ENCODE measurements at regions not wholly inside any gene's neighbourhood (a gene's known extent, or its start where the extent isn't known, plus 50 kb on each side); places are given as distances from the start of the nearest gene placed in this dataset.

DNA sequence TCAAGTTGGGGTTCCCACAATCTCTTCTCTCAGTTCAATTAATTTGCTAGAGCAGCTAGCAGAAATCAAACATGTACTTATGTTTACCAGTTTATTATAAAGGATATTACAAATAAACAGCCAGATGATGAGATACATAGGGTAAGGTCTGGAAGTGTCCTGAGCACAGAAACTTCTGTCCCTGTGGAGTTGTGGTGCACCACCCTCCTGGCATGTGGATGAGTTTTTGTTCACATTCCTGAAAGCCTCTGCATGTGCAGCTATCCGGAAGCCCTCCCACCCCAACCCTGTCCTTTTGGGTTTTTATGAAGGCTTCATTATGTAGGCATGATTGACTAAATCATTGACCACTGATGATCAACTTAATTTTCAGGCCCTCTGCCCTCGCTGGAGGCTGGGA lies 791.2 kb upstream of the ZNF608 start:
- TF ChIP-seq, protein P1, sequence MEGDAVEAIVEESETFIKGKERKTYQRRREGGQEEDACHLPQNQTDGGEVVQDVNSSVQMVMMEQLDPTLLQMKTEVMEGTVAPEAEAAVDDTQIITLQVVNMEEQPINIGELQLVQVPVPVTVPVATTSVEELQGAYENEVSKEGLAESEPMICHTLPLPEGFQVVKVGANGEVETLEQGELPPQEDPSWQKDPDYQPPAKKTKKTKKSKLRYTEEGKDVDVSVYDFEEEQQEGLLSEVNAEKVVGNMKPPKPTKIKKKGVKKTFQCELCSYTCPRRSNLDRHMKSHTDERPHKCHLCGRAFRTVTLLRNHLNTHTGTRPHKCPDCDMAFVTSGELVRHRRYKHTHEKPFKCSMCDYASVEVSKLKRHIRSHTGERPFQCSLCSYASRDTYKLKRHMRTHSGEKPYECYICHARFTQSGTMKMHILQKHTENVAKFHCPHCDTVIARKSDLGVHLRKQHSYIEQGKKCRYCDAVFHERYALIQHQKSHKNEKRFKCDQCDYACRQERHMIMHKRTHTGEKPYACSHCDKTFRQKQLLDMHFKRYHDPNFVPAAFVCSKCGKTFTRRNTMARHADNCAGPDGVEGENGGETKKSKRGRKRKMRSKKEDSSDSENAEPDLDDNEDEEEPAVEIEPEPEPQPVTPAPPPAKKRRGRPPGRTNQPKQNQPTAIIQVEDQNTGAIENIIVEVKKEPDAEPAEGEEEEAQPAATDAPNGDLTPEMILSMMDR (IDR thresholded peaks at IDR 0.05 in 2 of 3, conservative IDR thresholded peaks at IDR 0.05 in 1 of 3; ENCODE audit: control insufficient read depth in 2 of 3, extremely low read depth in 1 of 3, insufficient read depth in 1 of 3, low read depth in 3 of 3, low read length in 3 of 3), result no peak
- no peak for TF ChIP-seq ZNF207 (IDR thresholded peaks at IDR 0.05; ENCODE audit: borderline replicate concordance)
- TF ChIP-seq SREBF2 (IDR thresholded peaks at IDR 0.05; ENCODE audit: low read length), result no peak
- TF ChIP-seq ZZZ3 (IDR thresholded peaks at IDR 0.05; ENCODE audit: control insufficient read depth, insufficient read length, low read depth), result no peak
- TF ChIP-seq, protein P2, sequence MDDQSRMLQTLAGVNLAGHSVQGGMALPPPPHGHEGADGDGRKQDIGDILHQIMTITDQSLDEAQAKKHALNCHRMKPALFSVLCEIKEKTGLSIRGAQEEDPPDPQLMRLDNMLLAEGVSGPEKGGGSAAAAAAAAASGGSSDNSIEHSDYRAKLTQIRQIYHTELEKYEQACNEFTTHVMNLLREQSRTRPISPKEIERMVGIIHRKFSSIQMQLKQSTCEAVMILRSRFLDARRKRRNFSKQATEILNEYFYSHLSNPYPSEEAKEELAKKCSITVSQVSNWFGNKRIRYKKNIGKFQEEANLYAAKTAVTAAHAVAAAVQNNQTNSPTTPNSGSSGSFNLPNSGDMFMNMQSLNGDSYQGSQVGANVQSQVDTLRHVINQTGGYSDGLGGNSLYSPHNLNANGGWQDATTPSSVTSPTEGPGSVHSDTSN (IDR thresholded peaks at IDR 0.05; ENCODE audit: insufficient replicate concordance, low read depth, low read length), result no peak
- no peak for TF ChIP-seq ETV6 (conservative IDR thresholded peaks at IDR 0.05 in 1 of 2, IDR thresholded peaks at IDR 0.05 in 1 of 2; ENCODE audit: borderline replicate concordance in 1 of 2, low read depth in 1 of 2)
- TF ChIP-seq POLR2AphosphoS5 (IDR thresholded peaks at IDR 0.05; ENCODE audit: low read length), result no peak

Measured in GM12878 (cell line).